Gastroesophageal sphincter (tissue), 3 donors: ENCODE measurements at regions not wholly inside any gene's neighbourhood (a gene's known extent, or its start where the extent isn't known, plus 50 kb on each side); places are given as distances from the start of the nearest gene placed in this dataset.

Source experiments
- EP300 ChIP-seq: sonication (generic); formaldehyde crosslinking; IDR thresholded peaks from one replicate; pipeline ENCODE4 v1.6.1; 2017; ENCODE audit warnings: antibody characterized with exemption, mild to moderate bottlenecking
- POLR2A ChIP-seq, 2 donors: fragments of 450-650 bp; IDR thresholded peaks; one replicate each; pipeline ENCODE4 v1.6.1; 2017; ENCODE audit warnings: antibody characterized with exemption in 2 of 2, mild to moderate bottlenecking in 2 of 2, moderate library complexity in 1 of 2
- POLR2AphosphoS5 ChIP-seq: sonication (generic); formaldehyde crosslinking; IDR thresholded peaks from one replicate; pipeline ENCODE4 v1.6.1; 2017; ENCODE audit warnings: antibody characterized with exemption
- TF ChIP-seq, protein P1 (sequence below), 4 experiments: fragments of 200-600 bp in 2 of 4; fragments of 450-650 bp in 2 of 4; sonication (generic) in 1 of 4; IDR thresholded peaks; one replicate each; pipeline ENCODE4 v1.5.1; 2017 to 2019; ENCODE audit warnings: antibody characterized with exemption in 4 of 4, mild to moderate bottlenecking in 2 of 4, moderate library complexity in 2 of 4

DNA sequence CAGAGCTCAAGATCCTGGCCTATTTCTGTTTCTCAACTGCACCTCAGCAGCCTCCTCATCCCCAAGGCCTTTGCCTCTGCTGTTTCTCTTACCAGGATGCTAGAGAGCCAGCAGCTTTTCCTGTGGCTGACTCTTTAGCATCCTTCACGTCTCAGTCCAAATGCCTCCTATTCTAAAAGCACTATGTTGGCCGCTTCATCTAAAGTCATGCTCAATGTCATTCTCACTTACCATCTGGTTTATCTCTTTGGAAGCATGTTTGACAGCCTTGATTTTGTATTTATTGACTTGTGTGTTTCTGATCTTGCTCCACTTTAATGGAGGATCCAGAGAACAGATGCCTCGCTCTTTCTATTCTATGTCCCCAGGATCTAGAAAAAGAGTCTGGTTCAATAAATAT lies 351.8 kb upstream of the CDH11 start:
- TF ChIP-seq, protein P1, sequence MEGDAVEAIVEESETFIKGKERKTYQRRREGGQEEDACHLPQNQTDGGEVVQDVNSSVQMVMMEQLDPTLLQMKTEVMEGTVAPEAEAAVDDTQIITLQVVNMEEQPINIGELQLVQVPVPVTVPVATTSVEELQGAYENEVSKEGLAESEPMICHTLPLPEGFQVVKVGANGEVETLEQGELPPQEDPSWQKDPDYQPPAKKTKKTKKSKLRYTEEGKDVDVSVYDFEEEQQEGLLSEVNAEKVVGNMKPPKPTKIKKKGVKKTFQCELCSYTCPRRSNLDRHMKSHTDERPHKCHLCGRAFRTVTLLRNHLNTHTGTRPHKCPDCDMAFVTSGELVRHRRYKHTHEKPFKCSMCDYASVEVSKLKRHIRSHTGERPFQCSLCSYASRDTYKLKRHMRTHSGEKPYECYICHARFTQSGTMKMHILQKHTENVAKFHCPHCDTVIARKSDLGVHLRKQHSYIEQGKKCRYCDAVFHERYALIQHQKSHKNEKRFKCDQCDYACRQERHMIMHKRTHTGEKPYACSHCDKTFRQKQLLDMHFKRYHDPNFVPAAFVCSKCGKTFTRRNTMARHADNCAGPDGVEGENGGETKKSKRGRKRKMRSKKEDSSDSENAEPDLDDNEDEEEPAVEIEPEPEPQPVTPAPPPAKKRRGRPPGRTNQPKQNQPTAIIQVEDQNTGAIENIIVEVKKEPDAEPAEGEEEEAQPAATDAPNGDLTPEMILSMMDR (IDR thresholded peaks at IDR 0.05) = no peak
- no peak for TF ChIP-seq POLR2A (IDR thresholded peaks at IDR 0.05)
- no peak for TF ChIP-seq EP300
- TF ChIP-seq POLR2AphosphoS5 = no peak
